H1 (cell line): ENCODE measurements at regions not wholly inside any gene's neighbourhood (a gene's known extent, or its start where the extent isn't known, plus 50 kb on each side); places are given as distances from the start of the nearest gene placed in this dataset.

Experiments
- CTCF ChIA-PET: fragments of 300-600 bp; sonication (Branson Sonifier 250); formaldehyde crosslinking; loops from one replicate; lab custom pipeline; 2021; ENCODE audit not compliant: partially characterized antibody; lab: Charles Lee
- POLR2A ChIA-PET: fragments of 300-600 bp; sonication (Branson Sonifier 250); formaldehyde crosslinking; loops from one replicate; lab custom pipeline; 2021; ENCODE audit warnings: inconsistent platforms; ENCODE audit not compliant: partially characterized antibody; lab: Charles Lee
- DNase-seq, 2 experiments: peaks; one replicate each; pipeline versions ENCODE4 v3.0.0 to v3.0.0-alpha.2; 2010 to 2022; ENCODE audit warnings: low spot score in 2 of 2, low read depth in 1 of 2, mixed read lengths in 1 of 2
- FAIRE-seq: peaks from 2 replicates; lab custom pipeline; 2011; peaks lifted over from hg19 to GRCh38; lab: Jason Lieb, UNC
- H2AFZ ChIP-seq: 2 replicates; pipeline ENCODE4 v1.8.1; 2012; ENCODE audit warnings: low read length, inconsistent platforms
- H2AK5ac ChIP-seq: 2 replicates; pipeline ENCODE4 v1.6.1; 2013; ENCODE audit warnings: low read depth, low read length
- H2BK120ac ChIP-seq: replicated peaks from 2 replicates; pipeline ENCODE3; 2013; ENCODE audit warnings: low read depth, low read length, inconsistent platforms
- H2BK12ac ChIP-seq: 2 replicates; pipeline ENCODE4 v1.6.1; 2013; ENCODE audit warnings: low read depth, low read length
- H2BK15ac ChIP-seq: 2 replicates; pipeline ENCODE4 v1.6.1; 2013; ENCODE audit warnings: low read length
- H2BK20ac ChIP-seq: 2 replicates; pipeline ENCODE4 v1.6.1; 2013; ENCODE audit warnings: low read length
- H2BK5ac ChIP-seq: 2 replicates; pipeline ENCODE4 v1.6.1; 2013; ENCODE audit warnings: low read depth, low read length
- H3K14ac ChIP-seq: 2 replicates; pipeline ENCODE4 v1.6.1; 2013; ENCODE audit warnings: inconsistent platforms; ENCODE audit not compliant: insufficient read length
- H3K18ac ChIP-seq: 2 replicates; pipeline ENCODE4 v1.6.1; 2013; ENCODE audit warnings: low read length; ENCODE audit errors: extremely low read depth
- H3K23ac ChIP-seq: 2 replicates; pipeline ENCODE4 v1.6.1; 2013; ENCODE audit warnings: inconsistent platforms; ENCODE audit not compliant: insufficient read length
- H3K23me2 ChIP-seq: 2 replicates; pipeline ENCODE4 v1.6.1; 2013; ENCODE audit warnings: low read depth, low read length
- H3K27ac ChIP-seq: 2 replicates; pipeline ENCODE4 v1.6.1; 2011; ENCODE audit warnings: low read depth, low read length, inconsistent platforms
- H3K27me3 ChIP-seq, 4 experiments: replicated peaks in 1 of 4; 1 replicate in 1 of 4; 2 replicates in 3 of 4; pipeline versions ENCODE4 v1.6.1 to v1.8.1; 2011 to 2013; ENCODE audit warnings: low read length in 3 of 4, mild to moderate bottlenecking in 3 of 4, inconsistent platforms in 2 of 4, mixed read lengths in 2 of 4, moderate library complexity in 1 of 4; ENCODE audit not compliant: control insufficient read depth in 3 of 4, insufficient read depth in 3 of 4; ENCODE audit errors: extremely low read depth in 1 of 4
- H3K36me3 ChIP-seq, 4 experiments: 2 replicates each; pipeline versions ENCODE4 v1.6.1 to v1.8.1; 2011 to 2013; ENCODE audit warnings: mild to moderate bottlenecking in 4 of 4, low read length in 3 of 4, moderate library complexity in 2 of 4, control low read depth in 1 of 4, inconsistent platforms in 1 of 4; ENCODE audit not compliant: insufficient read depth in 4 of 4, control insufficient read depth in 2 of 4
- H3K4ac ChIP-seq: replicated peaks from 2 replicates; pipeline ENCODE3; 2013; ENCODE audit warnings: low read length, low read depth, mixed read lengths, inconsistent platforms; ENCODE audit not compliant: insufficient read length
- H3K4me1 ChIP-seq, 4 experiments: replicated peaks in 1 of 4; 1 replicate in 1 of 4; 2 replicates in 3 of 4; pipeline versions ENCODE4 v1.6.1 to v1.8.1; 2011 to 2013; ENCODE audit warnings: low read length in 3 of 4, inconsistent platforms in 2 of 4, mixed read lengths in 1 of 4; ENCODE audit not compliant: insufficient read depth in 4 of 4, control insufficient read depth in 3 of 4
- H3K4me2 ChIP-seq, 2 experiments: 2 replicates each; pipeline versions ENCODE4 v1.6.1 to v1.8.1; 2011 to 2013; ENCODE audit warnings: low read depth in 2 of 2, low read length in 2 of 2, control low read depth in 1 of 2, inconsistent platforms in 1 of 2, mild to moderate bottlenecking in 1 of 2; ENCODE audit not compliant: insufficient read depth in 1 of 2
- H3K4me3 ChIP-seq, 4 experiments: fragments of 200-600, 300-600 bp in 1 of 4; sonication (generic), shearing (Covaris generic), sonication (Bioruptor Twin) in 1 of 4; 2 replicates each; pipeline versions ENCODE4 v1.5.1 to v1.8.1; 2011 to 2016; ENCODE audit warnings: low read length in 4 of 4, low read depth in 3 of 4, control low read depth in 2 of 4, inconsistent platforms in 2 of 4, mild to moderate bottlenecking in 2 of 4, mixed read lengths in 1 of 4, moderate library complexity in 1 of 4; ENCODE audit not compliant: insufficient read depth in 2 of 4; ENCODE audit errors: extremely low read depth in 1 of 4
- H3K56ac ChIP-seq: replicated peaks from 2 replicates; pipeline ENCODE3; 2013; ENCODE audit warnings: low read depth, mild to moderate bottlenecking, mixed read lengths, low read length, inconsistent platforms; ENCODE audit not compliant: insufficient read length
- H3K79me1 ChIP-seq: 2 replicates; pipeline ENCODE4 v1.6.1; 2013; ENCODE audit warnings: low read depth, low read length, control low read depth
- H3K79me2 ChIP-seq, 2 experiments: 2 replicates each; pipeline versions ENCODE4 v1.6.1 to v1.8.1; 2012 to 2013; ENCODE audit warnings: low read length in 2 of 2, mild to moderate bottlenecking in 2 of 2, inconsistent platforms in 1 of 2; ENCODE audit not compliant: insufficient read depth in 2 of 2, control insufficient read depth in 1 of 2
- H3K9ac ChIP-seq, 4 experiments: replicated peaks in 1 of 4; 1 replicate in 1 of 4; 2 replicates in 3 of 4; pipeline versions ENCODE4 v1.6.1 to v1.8.1; 2011 to 2013; ENCODE audit warnings: low read depth in 3 of 4, low read length in 3 of 4, control low read depth in 2 of 4, mild to moderate bottlenecking in 2 of 4, moderate library complexity in 2 of 4, inconsistent platforms in 1 of 4; ENCODE audit errors: extremely low read depth in 1 of 4
- H3K9me3 ChIP-seq, 2 experiments: 2 replicates each; pipeline versions ENCODE4 v1.6.1 to v1.8.1; 2012 to 2013; ENCODE audit warnings: mild to moderate bottlenecking in 2 of 2, moderate library complexity in 2 of 2, control low read depth in 1 of 2, inconsistent platforms in 1 of 2, low read depth in 1 of 2, low read length in 1 of 2, mixed read lengths in 1 of 2; ENCODE audit not compliant: insufficient read depth in 2 of 2
- H4K20me1 ChIP-seq, 2 experiments: replicated peaks in 1 of 2; 2 replicates each; pipeline versions ENCODE3 to v1.8.1; 2011 to 2013; ENCODE audit warnings: inconsistent platforms in 2 of 2, low read length in 2 of 2, mild to moderate bottlenecking in 1 of 2; ENCODE audit not compliant: insufficient read depth in 2 of 2, control insufficient read depth in 1 of 2
- H4K5ac ChIP-seq: 2 replicates; pipeline ENCODE4 v1.6.1; 2013; ENCODE audit warnings: low read length, low read depth, mixed read lengths, inconsistent platforms; ENCODE audit not compliant: insufficient read length
- H4K8ac ChIP-seq: 2 replicates; pipeline ENCODE4 v1.8.0; 2013; ENCODE audit warnings: mild to moderate bottlenecking, moderate library complexity, low read length, inconsistent platforms; ENCODE audit not compliant: insufficient read depth; ENCODE audit errors: extremely low read depth
- H4K91ac ChIP-seq: replicated peaks from 2 replicates; pipeline ENCODE3; 2013; ENCODE audit warnings: low read length, mixed read lengths, inconsistent platforms; ENCODE audit not compliant: insufficient read length
- CTBP2 ChIP-seq: IDR thresholded peaks from 2 replicates; pipeline ENCODE4 v1.7.0; 2011; ENCODE audit warnings: borderline replicate concordance, mild to moderate bottlenecking, moderate library complexity, mixed read lengths, low read length; ENCODE audit not compliant: insufficient read depth, insufficient read length
- EZH2 ChIP-seq: fragments of 200-600 bp; sonication (generic); IDR thresholded peaks from 2 replicates; pipeline ENCODE4 v1.7.1; 2012; ENCODE audit warnings: low read depth, mild to moderate bottlenecking, moderate library complexity, low read length, inconsistent platforms; ENCODE audit not compliant: severe bottlenecking
- JUND ChIP-seq: IDR thresholded peaks from 2 replicates; pipeline ENCODE4 v1.6.1; 2011; ENCODE audit warnings: mild to moderate bottlenecking, improper control_type of control experiment, low read length
- KDM5A ChIP-seq: fragments of 200-600 bp; IDR thresholded peaks from 2 replicates; pipeline ENCODE4 v1.7.1; 2012; ENCODE audit warnings: mild to moderate bottlenecking, low read length, inconsistent platforms, mixed read lengths
- TAF1 ChIP-seq: IDR thresholded peaks from 2 replicates; pipeline ENCODE4 v1.6.1; 2011; ENCODE audit warnings: mild to moderate bottlenecking, low read depth, low read length
- TEAD4 ChIP-seq: IDR thresholded peaks from 2 replicates; pipeline ENCODE4 v1.6.1; 2012; ENCODE audit warnings: low read depth, low read length, inconsistent platforms, mixed read lengths
- WGBS, 2 experiments: shearing (Covaris generic) in 1 of 2; methylation state at CpG; one replicate each; pipeline versions ENCODE4 v1.1.6 to v1.1.7; 2013 to 2015; ENCODE audit warnings: low lambda C conversion rate in 2 of 2, mixed read lengths in 2 of 2, inconsistent platforms in 1 of 2, low coverage in 1 of 2, missing lambda C conversion rate in 1 of 2; ENCODE audit not compliant: insufficient replicate concordance in 2 of 2, insufficient coverage in 1 of 2, insufficient read length in 1 of 2; ENCODE audit errors: extremely low coverage in 1 of 2, missing lambda C conversion rate in 1 of 2; 5-methylcytosine and 5-hydroxymethylcytosine counted together
- TF ChIP-seq, protein P1 (sequence below): IDR thresholded peaks from 2 replicates; pipeline ENCODE4 v1.6.1; 2012; ENCODE audit warnings: low read length, inconsistent platforms
- TF ChIP-seq, protein P2 (sequence below), 3 experiments: IDR thresholded peaks; 1 replicate in 2 of 3; 2 replicates in 1 of 3; pipeline versions ENCODE4 v1.5.1 to v1.6.1; 2011; ENCODE audit warnings: low read length in 3 of 3, mild to moderate bottlenecking in 3 of 3, inconsistent platforms in 2 of 3, low read depth in 1 of 3, moderate library complexity in 1 of 3; ENCODE audit not compliant: insufficient read depth in 1 of 3; ENCODE audit errors: control extremely low read depth in 1 of 3

DNA sequence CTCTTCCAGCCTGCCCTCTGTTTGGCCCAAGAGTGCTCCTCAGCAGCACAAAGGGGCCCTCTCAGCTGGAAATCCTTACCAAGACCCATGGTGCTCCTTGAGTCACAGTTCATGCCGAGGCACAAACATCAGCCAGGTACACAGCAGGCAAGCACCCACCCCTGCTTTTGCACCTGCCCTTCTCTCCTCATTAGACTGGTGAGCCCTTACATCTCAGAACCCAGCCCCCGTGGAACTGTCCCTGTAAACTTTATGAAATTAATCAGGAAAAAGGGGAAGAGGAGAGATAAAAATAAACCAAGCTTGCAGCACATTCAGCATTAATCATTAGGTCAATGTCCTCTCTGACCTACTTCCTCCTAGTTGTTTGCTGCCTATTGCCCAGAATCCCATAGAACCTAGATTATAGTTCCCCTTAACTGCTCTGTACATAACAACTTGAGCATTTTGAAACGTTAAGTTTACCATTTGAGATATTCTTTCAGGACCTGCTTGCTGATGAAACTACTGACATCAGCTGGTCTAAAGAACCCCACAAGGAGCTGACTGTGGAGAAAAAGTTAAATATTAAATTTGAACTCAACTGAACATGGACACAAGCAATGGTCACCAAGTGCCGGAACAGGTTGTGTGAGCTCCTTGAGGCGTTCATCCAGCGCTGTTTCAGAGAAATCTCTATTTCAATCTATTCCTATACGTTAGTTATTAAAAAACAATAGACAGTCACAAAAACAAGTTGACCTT lies 738.4 kb downstream of the MATN1 start:
- ChIA-PET POLR2A (no interaction called here), CTCF (interaction anchor here (1.4 kb wide), 1 partner anchor 100 kb away, joined by 3 read pairs; no protein-coding TSS in a partner anchor)
- H3K79me1 ChIP-seq, result no peaks in the 10 kb centered on the region
- no peak overlapping the region for H2BK120ac ChIP-seq
- peak overlapping the region; percentile 95; the same call in 1 of the 2 replicates for H2BK12ac ChIP-seq
- H4K5ac ChIP-seq, result no peak overlapping the region
- peak overlapping the region; percentile 2 for H4K91ac ChIP-seq
- no peak overlapping the region for H3K4me3 ChIP-seq
- no peak overlapping the region for H4K8ac ChIP-seq
- FAIRE-seq, result no peak
- H3K4me1 ChIP-seq, result peaks cover 3 to 13% (median 8%) of the 10 kb centered on the region in 4 experiments
- H3K23me2 ChIP-seq, result no peaks in the 10 kb centered on the region
- no peak for DNase-seq
- H3K23ac ChIP-seq, result no peak overlapping the region
- H3K36me3 ChIP-seq, result no peaks in the 10 kb centered on the region
- H3K79me2 ChIP-seq, result no peaks in the 10 kb centered on the region
- no peak overlapping the region for H3K56ac ChIP-seq
- H2AFZ ChIP-seq, result no peak overlapping the region
- H3K4me2 ChIP-seq, result no peak overlapping the region
- no peak overlapping the region for H2BK20ac ChIP-seq
- no peak overlapping the region for H3K14ac ChIP-seq
- H2BK5ac ChIP-seq, result peak overlapping the region; percentile 66; the same call in 1 of the 2 replicates
- 76% methylated on average over 7 of the region's 7 CpGs; no CpG with 5 or more reads in 1 of the 2 experiments for WGBS, 2 experiments
- no peak overlapping the region for H2BK15ac ChIP-seq
- H3K18ac ChIP-seq, result no peak overlapping the region
- H3K9ac ChIP-seq, result no peak overlapping the region
- no peaks in the 10 kb centered on the region for H3K27me3 ChIP-seq
- H3K9me3 ChIP-seq, result no peaks in the 10 kb centered on the region
- no peak overlapping the region for H3K4ac ChIP-seq
- no peaks in the 10 kb centered on the region for H4K20me1 ChIP-seq
- H3K27ac ChIP-seq, result no peak overlapping the region
- no peak overlapping the region; the same call in 1 of the 2 replicates for H2AK5ac ChIP-seq
- TF ChIP-seq TEAD4 (no peak), JUND (no peak), TAF1 (no peak), KDM5A (no peak), CTBP2 (no peak), EZH2 (no peak)
- TF ChIP-seq, protein P1, sequence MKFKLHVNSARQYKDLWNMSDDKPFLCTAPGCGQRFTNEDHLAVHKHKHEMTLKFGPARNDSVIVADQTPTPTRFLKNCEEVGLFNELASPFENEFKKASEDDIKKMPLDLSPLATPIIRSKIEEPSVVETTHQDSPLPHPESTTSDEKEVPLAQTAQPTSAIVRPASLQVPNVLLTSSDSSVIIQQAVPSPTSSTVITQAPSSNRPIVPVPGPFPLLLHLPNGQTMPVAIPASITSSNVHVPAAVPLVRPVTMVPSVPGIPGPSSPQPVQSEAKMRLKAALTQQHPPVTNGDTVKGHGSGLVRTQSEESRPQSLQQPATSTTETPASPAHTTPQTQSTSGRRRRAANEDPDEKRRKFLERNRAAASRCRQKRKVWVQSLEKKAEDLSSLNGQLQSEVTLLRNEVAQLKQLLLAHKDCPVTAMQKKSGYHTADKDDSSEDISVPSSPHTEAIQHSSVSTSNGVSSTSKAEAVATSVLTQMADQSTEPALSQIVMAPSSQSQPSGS, result no peak
- TF ChIP-seq, protein P2, sequence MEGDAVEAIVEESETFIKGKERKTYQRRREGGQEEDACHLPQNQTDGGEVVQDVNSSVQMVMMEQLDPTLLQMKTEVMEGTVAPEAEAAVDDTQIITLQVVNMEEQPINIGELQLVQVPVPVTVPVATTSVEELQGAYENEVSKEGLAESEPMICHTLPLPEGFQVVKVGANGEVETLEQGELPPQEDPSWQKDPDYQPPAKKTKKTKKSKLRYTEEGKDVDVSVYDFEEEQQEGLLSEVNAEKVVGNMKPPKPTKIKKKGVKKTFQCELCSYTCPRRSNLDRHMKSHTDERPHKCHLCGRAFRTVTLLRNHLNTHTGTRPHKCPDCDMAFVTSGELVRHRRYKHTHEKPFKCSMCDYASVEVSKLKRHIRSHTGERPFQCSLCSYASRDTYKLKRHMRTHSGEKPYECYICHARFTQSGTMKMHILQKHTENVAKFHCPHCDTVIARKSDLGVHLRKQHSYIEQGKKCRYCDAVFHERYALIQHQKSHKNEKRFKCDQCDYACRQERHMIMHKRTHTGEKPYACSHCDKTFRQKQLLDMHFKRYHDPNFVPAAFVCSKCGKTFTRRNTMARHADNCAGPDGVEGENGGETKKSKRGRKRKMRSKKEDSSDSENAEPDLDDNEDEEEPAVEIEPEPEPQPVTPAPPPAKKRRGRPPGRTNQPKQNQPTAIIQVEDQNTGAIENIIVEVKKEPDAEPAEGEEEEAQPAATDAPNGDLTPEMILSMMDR (IDR thresholded peaks at IDR 0.05; ENCODE audit: control extremely low read depth in 1 of 3, insufficient read depth in 1 of 3, low read depth in 1 of 3, low read length in 3 of 3), result no peak
